Caco-2 (cell line): ENCODE measurements at regions not wholly inside any gene's neighbourhood (a gene's known extent, or its start where the extent isn't known, plus 50 kb on each side); places are given as distances from the start of the nearest gene placed in this dataset.
"Not testable (repeated sequence)": the region's sequence is repeated elsewhere in the genome, so short reads cannot be mapped to it uniquely, and the experiment has no call there.

Source experiments
- BruUV-seq: library from RNA; stranded (reverse); fragments of 400-500 nt; replicated peaks from 2 replicates; lab custom pipeline; 2021; lab: Mats Ljungman, UMichigan
- CTCF ChIA-PET: fragments of 300-600 bp; sonication (Branson Sonifier 250); formaldehyde crosslinking; loops from one replicate; lab custom pipeline; 2022; ENCODE audit warnings: antibody characterized with exemption; lab: Charles Lee
- POLR2A ChIA-PET: fragments of 300-600 bp; sonication (Branson Sonifier 250); formaldehyde crosslinking; loops from one replicate; lab custom pipeline; 2022; ENCODE audit warnings: antibody characterized with exemption; lab: Charles Lee
- DNase-seq, 2 experiments: peaks; one replicate each; pipeline versions ENCODE4 v3.0.0 to v3.0.0-alpha.2; 2020 to 2022
- H3K27me3 ChIP-seq: replicated peaks from 2 replicates; pipeline ENCODE4 v1.6.0; 2011; ENCODE audit warnings: low read length; ENCODE audit not compliant: control insufficient read depth, insufficient read depth
- H3K36me3 ChIP-seq: 2 replicates; pipeline ENCODE4 v1.5.1; 2011; ENCODE audit warnings: low read length; ENCODE audit not compliant: control insufficient read depth, insufficient read depth
- H3K4me1 ChIP-seq: fragments of 250-450 bp; sonication (Bioruptor Pico); 2 replicates; pipeline ENCODE4 v1.5.1; 2020; ENCODE audit warnings: mild to moderate bottlenecking
- H3K4me3 ChIP-seq: 2 replicates; pipeline ENCODE4 v1.5.1; 2011; ENCODE audit warnings: low read depth, mild to moderate bottlenecking, control low read depth, low read length
- H3K9me3 ChIP-seq: fragments of 250-450 bp; sonication (Bioruptor Pico); 2 replicates; pipeline ENCODE4 v1.5.1; 2020; ENCODE audit warnings: mild to moderate bottlenecking, moderate library complexity
- H3K27ac Mint-ChIP-seq: one replicate; pipeline ENCODE4 v1.8.0; 2022; ENCODE audit warnings: mixed read lengths; ENCODE audit not compliant: unreplicated experiment
- H3K27me3 Mint-ChIP-seq: one replicate; pipeline ENCODE4 v1.8.0; 2022; ENCODE audit warnings: mixed read lengths; ENCODE audit not compliant: insufficient read depth, unreplicated experiment
- H3K36me3 Mint-ChIP-seq: one replicate; pipeline ENCODE4 v1.8.0; 2022; ENCODE audit warnings: mild to moderate bottlenecking, mixed read lengths; ENCODE audit not compliant: insufficient read depth, unreplicated experiment
- H3K4me1 Mint-ChIP-seq: one replicate; pipeline ENCODE4 v1.8.0; 2022; ENCODE audit warnings: low read depth, mixed read lengths; ENCODE audit not compliant: unreplicated experiment
- H3K4me3 Mint-ChIP-seq: one replicate; pipeline ENCODE4 v1.8.0; 2022; ENCODE audit warnings: mild to moderate bottlenecking, moderate library complexity, mixed read lengths; ENCODE audit not compliant: unreplicated experiment
- H3K9me3 Mint-ChIP-seq: one replicate; pipeline ENCODE4 v1.8.0; 2022; ENCODE audit warnings: mixed read lengths; ENCODE audit not compliant: unreplicated experiment
- intact Hi-C: fragments of 100-400 bp; cut with micrococcal nuclease; formaldehyde crosslinking; loops from one replicate; pipeline ENCODE4 v1.10.0; 2022; ENCODE audit not compliant: unreplicated experiment
- TF ChIP-seq, protein P1 (sequence below), 2 experiments: fragments of 200-600 bp in 1 of 2; IDR thresholded peaks; 1 replicate in 1 of 2; 2 replicates in 1 of 2; pipeline versions ENCODE4 v1.5.1 to v1.8.0; 2011 to 2022; ENCODE audit warnings: antibody characterized with exemption in 1 of 2, control low read depth in 1 of 2, inconsistent platforms in 1 of 2, low read depth in 1 of 2, low read length in 1 of 2, mild to moderate bottlenecking in 1 of 2, moderate library complexity in 1 of 2; ENCODE audit not compliant: insufficient read depth in 1 of 2, severe bottlenecking in 1 of 2, unreplicated experiment in 1 of 2

DNA sequence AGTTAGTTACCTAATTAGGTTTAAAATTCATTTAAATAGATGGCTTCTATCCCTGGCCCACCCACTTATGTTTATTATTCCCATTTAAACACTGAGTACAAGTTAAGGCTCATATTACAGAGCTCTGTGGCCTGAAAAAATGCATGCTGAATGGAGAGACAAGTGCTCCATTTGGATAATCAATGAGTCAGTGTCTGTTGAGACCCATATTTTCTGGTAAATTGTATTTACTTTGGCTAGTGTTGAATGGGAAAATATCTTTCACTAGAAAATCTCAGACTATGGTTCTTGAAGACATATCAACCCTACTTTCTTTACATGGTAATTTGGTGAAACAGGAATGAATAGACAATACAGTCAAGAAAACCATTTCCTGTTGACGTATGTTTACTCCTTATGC, 356.0 kb downstream of the S1PR1 start:
- Histone ChIP-seq H3K4me3 (no peak overlapping the region), H3K9me3 (no peaks in the 10 kb centered on the region), H3K36me3 (no peaks in the 10 kb centered on the region), H3K27me3 (no peaks in the 10 kb centered on the region), H3K4me1 (no peaks in the 10 kb centered on the region)
- POLR2A ChIA-PET = no interaction called here
- H3K4me3 Mint-ChIP-seq = no peak overlapping the region
- H3K4me1 Mint-ChIP-seq = no peaks in the 10 kb centered on the region
- H3K27ac Mint-ChIP-seq = no peak overlapping the region
- DNase-seq = no peak
- peaks cover 8% of the 10 kb centered on the region for H3K27me3 Mint-ChIP-seq
- TF ChIP-seq, protein P1, sequence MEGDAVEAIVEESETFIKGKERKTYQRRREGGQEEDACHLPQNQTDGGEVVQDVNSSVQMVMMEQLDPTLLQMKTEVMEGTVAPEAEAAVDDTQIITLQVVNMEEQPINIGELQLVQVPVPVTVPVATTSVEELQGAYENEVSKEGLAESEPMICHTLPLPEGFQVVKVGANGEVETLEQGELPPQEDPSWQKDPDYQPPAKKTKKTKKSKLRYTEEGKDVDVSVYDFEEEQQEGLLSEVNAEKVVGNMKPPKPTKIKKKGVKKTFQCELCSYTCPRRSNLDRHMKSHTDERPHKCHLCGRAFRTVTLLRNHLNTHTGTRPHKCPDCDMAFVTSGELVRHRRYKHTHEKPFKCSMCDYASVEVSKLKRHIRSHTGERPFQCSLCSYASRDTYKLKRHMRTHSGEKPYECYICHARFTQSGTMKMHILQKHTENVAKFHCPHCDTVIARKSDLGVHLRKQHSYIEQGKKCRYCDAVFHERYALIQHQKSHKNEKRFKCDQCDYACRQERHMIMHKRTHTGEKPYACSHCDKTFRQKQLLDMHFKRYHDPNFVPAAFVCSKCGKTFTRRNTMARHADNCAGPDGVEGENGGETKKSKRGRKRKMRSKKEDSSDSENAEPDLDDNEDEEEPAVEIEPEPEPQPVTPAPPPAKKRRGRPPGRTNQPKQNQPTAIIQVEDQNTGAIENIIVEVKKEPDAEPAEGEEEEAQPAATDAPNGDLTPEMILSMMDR (IDR thresholded peaks at IDR 0.05; ENCODE audit: insufficient read depth in 1 of 2, low read depth in 1 of 2, low read length in 1 of 2, severe bottlenecking in 1 of 2, unreplicated experiment in 1 of 2) = no peak
- intact Hi-C loops = no loop called here
- H3K36me3 Mint-ChIP-seq = no peaks in the 10 kb centered on the region
- no peaks in the 10 kb centered on the region for H3K9me3 Mint-ChIP-seq
- CTCF ChIA-PET = no interaction called here
- no TSS peak for BruUV-seq

DNA sequence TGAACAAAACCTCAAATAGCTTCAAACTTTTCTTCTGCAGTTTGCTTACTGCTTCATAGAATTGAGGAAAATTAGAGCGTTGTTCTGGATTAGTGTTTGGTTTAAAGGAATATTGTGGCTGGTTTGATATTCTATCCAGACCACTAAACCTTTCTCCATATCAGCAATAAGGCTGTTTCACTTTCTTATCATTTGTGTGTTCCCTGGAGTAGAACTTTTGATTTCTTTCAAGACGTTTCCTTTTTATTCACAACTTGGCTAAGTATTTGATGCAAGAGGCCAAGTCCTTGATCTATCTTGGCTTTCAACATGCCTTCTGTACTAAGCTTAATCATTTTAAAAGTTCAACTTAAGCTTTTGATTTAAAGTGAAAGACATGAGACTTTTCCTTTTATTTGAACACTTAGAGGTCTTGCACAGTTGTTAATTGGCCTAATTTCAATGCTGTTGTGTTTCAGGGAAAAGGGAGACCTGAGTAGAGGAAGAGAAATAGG, 359.1 kb downstream of the S1PR1 start:
- POLR2A ChIA-PET = no interaction called here
- intact Hi-C loops = no loop called here
- no peaks in the 10 kb centered on the region for H3K36me3 ChIP-seq
- TF ChIP-seq, protein P1 (IDR thresholded peaks at IDR 0.05; ENCODE audit: insufficient read depth in 1 of 2, low read depth in 1 of 2, low read length in 1 of 2, severe bottlenecking in 1 of 2, unreplicated experiment in 1 of 2) = no peak
- H3K4me1 ChIP-seq = no peaks in the 10 kb centered on the region
- no peaks in the 10 kb centered on the region for H3K4me1 Mint-ChIP-seq
- H3K4me3 Mint-ChIP-seq = no peak overlapping the region
- H3K36me3 Mint-ChIP-seq = no peaks in the 10 kb centered on the region
- no peaks in the 10 kb centered on the region for H3K27me3 ChIP-seq
- no peak overlapping the region for H3K4me3 ChIP-seq
- H3K9me3 Mint-ChIP-seq = no peaks in the 10 kb centered on the region
- peaks cover 2% of the 10 kb centered on the region for H3K27me3 Mint-ChIP-seq
- CTCF ChIA-PET = no interaction called here
- H3K9me3 ChIP-seq = no peaks in the 10 kb centered on the region
- no TSS peak for BruUV-seq
- no peak for DNase-seq
- no peak overlapping the region for H3K27ac Mint-ChIP-seq

DNA sequence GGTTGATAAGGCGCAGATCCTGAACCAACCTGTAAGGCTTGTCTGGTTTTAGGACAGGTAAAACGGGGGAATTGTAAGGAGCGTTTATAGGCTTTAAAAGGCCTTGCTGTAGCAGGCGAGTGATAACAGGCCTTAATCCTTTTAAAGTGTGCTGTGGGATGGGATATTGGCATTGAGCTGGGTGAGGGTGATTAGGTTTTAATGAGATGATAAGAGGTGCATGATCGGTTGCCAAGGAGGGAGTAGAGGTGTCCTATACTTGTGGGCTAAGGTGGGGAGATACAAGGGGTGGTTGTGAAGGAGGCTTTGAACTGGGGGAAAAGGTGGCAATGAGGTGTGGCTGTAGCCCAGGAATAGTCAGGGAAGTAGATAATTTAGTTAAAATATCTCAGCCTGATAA, 363.8 kb downstream of the S1PR1 start:
- H3K9me3 Mint-ChIP-seq, H3K4me1 Mint-ChIP-seq, H3K27me3 ChIP-seq, DNase-seq, H3K36me3 Mint-ChIP-seq, H3K36me3 ChIP-seq, POLR2A ChIA-PET, H3K9me3 ChIP-seq, H3K4me3 Mint-ChIP-seq, intact Hi-C loops, BruUV-seq, H3K27ac Mint-ChIP-seq, H3K4me1 ChIP-seq, H3K4me3 ChIP-seq: not testable (repeated sequence)
- H3K27me3 Mint-ChIP-seq = peaks cover 10% of the 10 kb centered on the region
- CTCF ChIA-PET = interaction anchor here (1.1 kb wide), 1 partner anchor 35 kb away, joined by 3 read pairs; no protein-coding TSS in a partner anchor

DNA sequence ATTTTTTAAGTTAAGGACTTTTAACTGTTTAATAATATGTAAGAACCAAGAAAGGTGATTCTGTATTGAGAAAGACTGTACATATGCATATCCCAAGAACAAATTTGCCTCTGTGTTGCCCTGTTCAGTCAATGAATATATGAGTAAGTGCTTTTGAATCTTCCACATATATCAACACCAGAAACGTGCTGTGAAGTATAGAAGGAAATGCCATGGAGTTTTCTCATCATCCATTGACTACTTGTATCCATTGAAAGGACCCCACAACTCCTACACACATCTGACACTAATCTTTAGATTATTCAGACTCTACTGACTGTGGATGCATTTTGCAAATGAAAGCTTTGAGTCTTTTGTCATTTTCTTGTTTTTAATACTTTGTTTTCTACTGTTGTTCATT, 366.9 kb downstream of the S1PR1 start:
- Mint-ChIP-seq H3K4me3 (no peak overlapping the region), H3K9me3 (no peaks in the 10 kb centered on the region), H3K4me1 (no peaks in the 10 kb centered on the region), H3K36me3 (no peaks in the 10 kb centered on the region), H3K27me3 (peaks cover 8% of the 10 kb centered on the region), H3K27ac (no peak overlapping the region)
- ChIA-PET CTCF (no interaction called here), POLR2A (no interaction called here)
- BruUV-seq = no TSS peak
- TF ChIP-seq, protein P1 (IDR thresholded peaks at IDR 0.05; ENCODE audit: insufficient read depth in 1 of 2, low read depth in 1 of 2, low read length in 1 of 2, severe bottlenecking in 1 of 2, unreplicated experiment in 1 of 2) = no peak
- no peak for DNase-seq
- Histone ChIP-seq H3K9me3 (no peaks in the 10 kb centered on the region), H3K36me3 (no peaks in the 10 kb centered on the region), H3K4me1 (no peaks in the 10 kb centered on the region), H3K27me3 (no peaks in the 10 kb centered on the region), H3K4me3 (no peak overlapping the region)
- intact Hi-C loops = no loop called here
